Osteoblast (primary cell): ENCODE measurements at regions not wholly inside any gene's neighbourhood (a gene's known extent, or its start where the extent isn't known, plus 50 kb on each side); places are given as distances from the start of the nearest gene placed in this dataset.

Source experiments
- DNase-seq: peaks from one replicate; pipeline ENCODE4 v3.0.0; 2011; ENCODE audit warnings: low spot score, mixed read lengths; ENCODE audit not compliant: insufficient read length; ENCODE audit errors: missing footprints
- H2AFZ ChIP-seq: 2 replicates; pipeline ENCODE4 v1.6.0; 2011; ENCODE audit warnings: mild to moderate bottlenecking, low read length
- H3K27ac ChIP-seq: 2 replicates; pipeline ENCODE4 v1.5.1; 2011; ENCODE audit warnings: mild to moderate bottlenecking, low read depth, low read length, moderate library complexity
- H3K27me3 ChIP-seq: 2 replicates; pipeline ENCODE4 v1.6.0; 2012; ENCODE audit warnings: mild to moderate bottlenecking, control low read depth, inconsistent platforms, low read length, moderate library complexity; ENCODE audit not compliant: insufficient read depth
- H3K36me3 ChIP-seq: 2 replicates; pipeline ENCODE4 v1.5.1; 2011; ENCODE audit warnings: mild to moderate bottlenecking, low read length, control low read depth, moderate library complexity; ENCODE audit not compliant: insufficient read depth
- H3K4me1 ChIP-seq: 2 replicates; pipeline ENCODE4 v1.5.1; 2011; ENCODE audit warnings: mild to moderate bottlenecking, low read length, control low read depth, moderate library complexity; ENCODE audit not compliant: insufficient read depth
- H3K4me2 ChIP-seq: 2 replicates; pipeline ENCODE4 v1.6.0; 2011; ENCODE audit warnings: mild to moderate bottlenecking, low read length; ENCODE audit not compliant: insufficient read depth
- H3K4me3 ChIP-seq: fragments of 200-600 bp; sonication (generic); 3 replicates; pipeline ENCODE4 v1.5.1; 2012; ENCODE audit warnings: mild to moderate bottlenecking, low read length, inconsistent platforms; ENCODE audit not compliant: insufficient read depth
- H3K79me2 ChIP-seq: 2 replicates; pipeline ENCODE4 v1.6.0; 2012; ENCODE audit warnings: mild to moderate bottlenecking, low read length, control low read depth, inconsistent platforms; ENCODE audit not compliant: insufficient read depth
- H3K9me3 ChIP-seq: 2 replicates; pipeline ENCODE4 v1.5.1; 2011; ENCODE audit warnings: low read depth, low read length, control low read depth
- H4K20me1 ChIP-seq: 2 replicates; pipeline ENCODE4 v1.6.0; 2012; ENCODE audit warnings: mild to moderate bottlenecking, low read length, control low read depth; ENCODE audit not compliant: insufficient read depth
- TF ChIP-seq, protein P1 (sequence below): IDR thresholded peaks from 2 replicates; pipeline ENCODE4 v1.5.1; 2011; ENCODE audit warnings: mild to moderate bottlenecking, low read depth, low read length, moderate library complexity; ENCODE audit errors: extremely low read depth

DNA sequence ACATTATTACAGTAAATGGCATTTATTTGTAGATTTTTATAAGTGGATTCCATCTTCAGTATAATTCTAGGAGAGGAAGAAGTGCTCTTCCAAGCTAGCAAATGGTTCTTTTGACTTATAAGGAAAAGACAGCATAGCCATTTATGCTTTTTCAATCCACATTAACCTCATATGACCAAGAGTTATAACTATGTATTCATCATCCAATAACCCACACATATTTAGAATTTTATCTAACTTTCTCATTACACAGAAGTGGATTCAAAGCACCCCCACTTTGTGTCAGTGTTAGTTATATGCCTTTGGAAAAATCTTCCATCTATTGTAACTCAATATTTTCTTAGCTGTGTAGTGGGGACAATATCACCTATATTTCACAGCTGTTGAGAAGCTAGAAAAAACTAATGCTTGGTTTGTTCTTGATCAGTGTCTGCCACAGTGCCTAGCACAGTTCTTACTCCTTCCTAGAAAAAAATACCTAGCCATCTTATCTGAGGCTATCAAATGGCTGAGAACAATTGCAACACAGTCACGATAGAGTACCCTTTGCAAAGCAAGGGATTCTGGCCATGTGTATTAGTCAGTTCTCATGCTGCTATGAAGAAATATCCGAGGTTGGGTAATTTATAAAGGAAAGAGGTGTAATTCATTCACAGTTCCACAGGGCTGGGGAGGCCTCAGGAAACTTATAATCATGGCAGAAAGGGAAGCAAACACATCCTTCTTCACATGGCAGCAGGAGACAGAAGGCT is 986.3 kb downstream of the TFAP2A start:
- TF ChIP-seq, protein P1, sequence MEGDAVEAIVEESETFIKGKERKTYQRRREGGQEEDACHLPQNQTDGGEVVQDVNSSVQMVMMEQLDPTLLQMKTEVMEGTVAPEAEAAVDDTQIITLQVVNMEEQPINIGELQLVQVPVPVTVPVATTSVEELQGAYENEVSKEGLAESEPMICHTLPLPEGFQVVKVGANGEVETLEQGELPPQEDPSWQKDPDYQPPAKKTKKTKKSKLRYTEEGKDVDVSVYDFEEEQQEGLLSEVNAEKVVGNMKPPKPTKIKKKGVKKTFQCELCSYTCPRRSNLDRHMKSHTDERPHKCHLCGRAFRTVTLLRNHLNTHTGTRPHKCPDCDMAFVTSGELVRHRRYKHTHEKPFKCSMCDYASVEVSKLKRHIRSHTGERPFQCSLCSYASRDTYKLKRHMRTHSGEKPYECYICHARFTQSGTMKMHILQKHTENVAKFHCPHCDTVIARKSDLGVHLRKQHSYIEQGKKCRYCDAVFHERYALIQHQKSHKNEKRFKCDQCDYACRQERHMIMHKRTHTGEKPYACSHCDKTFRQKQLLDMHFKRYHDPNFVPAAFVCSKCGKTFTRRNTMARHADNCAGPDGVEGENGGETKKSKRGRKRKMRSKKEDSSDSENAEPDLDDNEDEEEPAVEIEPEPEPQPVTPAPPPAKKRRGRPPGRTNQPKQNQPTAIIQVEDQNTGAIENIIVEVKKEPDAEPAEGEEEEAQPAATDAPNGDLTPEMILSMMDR: no peak
- Histone ChIP-seq H3K79me2 (no peaks in the 10 kb centered on the region), H3K4me1 (no peaks in the 10 kb centered on the region), H3K4me3 (no peak overlapping the region), H3K36me3 (no peaks in the 10 kb centered on the region), H3K27ac (no peak overlapping the region), H2AFZ (no peak overlapping the region), H3K9me3 (no peaks in the 10 kb centered on the region), H3K27me3 (no peaks in the 10 kb centered on the region), H3K4me2 (no peak overlapping the region), H4K20me1 (no peaks in the 10 kb centered on the region)
- no peak for DNase-seq

DNA sequence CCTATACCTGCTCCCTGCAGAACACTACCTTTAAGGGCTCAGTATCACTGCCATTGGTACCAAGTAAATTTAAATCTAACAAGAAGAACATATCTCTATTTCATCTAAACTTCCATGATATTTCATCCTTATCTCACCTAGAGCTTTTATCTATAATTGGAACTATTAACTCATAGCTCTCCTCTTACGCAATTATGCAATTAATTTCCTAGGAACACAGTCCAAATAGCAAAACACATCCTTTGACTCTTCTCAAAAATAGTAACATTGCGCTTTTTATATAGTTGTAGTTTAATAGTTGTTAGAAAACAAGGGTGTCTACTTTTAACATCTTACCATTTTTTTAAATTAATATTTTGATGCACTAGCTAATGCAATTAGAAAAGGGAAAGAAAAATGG is 986.8 kb upstream of the SLC35B3 start:
- H3K79me2 ChIP-seq: no peaks in the 10 kb centered on the region
- H2AFZ ChIP-seq: no peak overlapping the region
- TF ChIP-seq, protein P1: no peak
- H3K9me3 ChIP-seq: no peaks in the 10 kb centered on the region
- no peak overlapping the region for H3K4me2 ChIP-seq
- no peak for DNase-seq
- no peaks in the 10 kb centered on the region for H3K36me3 ChIP-seq
- no peak overlapping the region for H3K27ac ChIP-seq
- no peaks in the 10 kb centered on the region for H4K20me1 ChIP-seq
- H3K4me3 ChIP-seq: no peak overlapping the region
- H3K27me3 ChIP-seq: no peaks in the 10 kb centered on the region
- no peaks in the 10 kb centered on the region for H3K4me1 ChIP-seq

DNA sequence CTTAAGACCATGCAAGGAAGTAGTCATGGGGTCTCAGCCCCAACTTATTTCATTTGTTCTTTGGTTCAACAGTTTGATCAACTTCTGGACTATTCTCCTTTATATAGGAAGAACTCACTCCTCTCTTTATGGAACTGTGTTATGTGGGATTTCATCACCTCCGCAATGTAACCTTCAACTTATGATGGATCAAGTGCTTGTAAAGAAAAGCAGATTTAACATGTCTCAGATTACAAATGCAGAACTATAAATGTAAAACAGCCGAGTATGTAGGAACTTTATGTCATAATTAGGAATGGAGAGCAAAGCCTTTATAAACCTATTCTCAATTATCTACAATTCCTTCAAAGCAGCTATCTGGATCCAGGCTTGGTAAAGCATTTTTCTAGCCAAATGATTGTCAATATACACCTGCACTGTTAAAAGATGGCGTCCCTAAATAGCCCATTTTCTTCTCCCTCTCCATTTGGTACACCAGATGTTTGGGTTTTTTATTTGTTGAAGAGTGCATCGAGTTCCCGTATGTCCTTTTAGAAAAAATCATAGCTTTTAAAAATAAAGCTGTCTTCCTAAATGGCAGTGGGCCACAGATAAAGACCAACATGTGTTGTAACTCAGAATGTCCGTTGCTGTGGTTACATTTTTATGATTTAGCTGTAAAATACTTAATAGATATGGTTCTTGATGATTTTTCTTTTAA is 985.1 kb upstream of the SLC35B3 start:
- DNase-seq: no peak
- Histone ChIP-seq H4K20me1 (no peaks in the 10 kb centered on the region), H3K4me1 (no peaks in the 10 kb centered on the region), H3K27me3 (no peaks in the 10 kb centered on the region), H3K36me3 (no peaks in the 10 kb centered on the region), H2AFZ (no peak overlapping the region), H3K9me3 (no peaks in the 10 kb centered on the region), H3K4me3 (no peak overlapping the region), H3K4me2 (no peak overlapping the region), H3K27ac (no peak overlapping the region), H3K79me2 (no peaks in the 10 kb centered on the region)
- TF ChIP-seq, protein P1: no peak

DNA sequence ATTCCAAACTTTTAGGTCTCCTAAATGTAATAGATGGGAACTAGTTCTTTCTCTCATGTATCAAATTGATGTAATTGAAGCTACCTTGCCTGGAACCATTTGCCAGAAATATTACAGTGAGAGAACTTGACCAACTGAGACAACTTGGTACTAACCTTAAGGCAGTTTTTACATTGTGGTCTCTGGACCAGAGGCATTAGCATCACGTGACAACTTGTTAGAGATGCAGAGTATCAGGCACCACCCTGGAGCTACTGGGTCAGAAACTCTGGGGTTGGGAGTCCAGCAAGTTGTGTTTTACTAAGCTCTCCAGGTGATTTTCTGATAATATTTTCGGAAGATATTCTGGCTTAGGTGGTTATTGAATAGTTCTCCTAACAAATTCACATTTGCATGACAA is 982.1 kb upstream of the SLC35B3 start:
- Histone ChIP-seq H3K4me3 (no peak overlapping the region), H3K27ac (no peak overlapping the region), H3K36me3 (no peaks in the 10 kb centered on the region), H3K4me1 (no peaks in the 10 kb centered on the region), H4K20me1 (no peaks in the 10 kb centered on the region), H3K4me2 (no peak overlapping the region), H3K27me3 (no peaks in the 10 kb centered on the region), H2AFZ (no peak overlapping the region), H3K79me2 (no peaks in the 10 kb centered on the region), H3K9me3 (no peaks in the 10 kb centered on the region)
- DNase-seq: no peak
- TF ChIP-seq, protein P1: no peak
